ENCODE measurements at regions not wholly inside any gene's neighbourhood (a gene's known extent, or its start where the extent isn't known, plus 50 kb on each side); places are given as distances from the start of the nearest gene placed in this dataset.

DNA sequence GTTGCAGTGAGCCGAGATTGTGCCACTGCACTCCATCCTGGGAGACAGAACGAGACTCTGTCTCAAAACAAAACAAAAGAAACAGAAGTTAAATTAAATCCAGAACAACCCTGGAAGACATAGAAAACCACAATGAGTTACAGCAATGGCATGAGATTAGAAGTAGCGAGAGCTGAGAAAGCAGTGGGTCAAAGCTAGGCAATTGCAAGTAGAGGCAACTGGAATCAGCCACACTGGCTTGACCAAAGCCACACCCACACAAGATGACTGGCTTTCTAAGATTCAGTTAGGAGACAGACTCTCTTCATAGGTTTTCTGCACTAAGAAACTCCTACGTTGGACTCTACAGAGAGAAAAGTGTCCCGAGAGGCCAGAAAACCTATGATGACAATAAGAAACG is 443.0 kb downstream of the GPM6A start:
- TF ChIP-seq, protein P1, sequence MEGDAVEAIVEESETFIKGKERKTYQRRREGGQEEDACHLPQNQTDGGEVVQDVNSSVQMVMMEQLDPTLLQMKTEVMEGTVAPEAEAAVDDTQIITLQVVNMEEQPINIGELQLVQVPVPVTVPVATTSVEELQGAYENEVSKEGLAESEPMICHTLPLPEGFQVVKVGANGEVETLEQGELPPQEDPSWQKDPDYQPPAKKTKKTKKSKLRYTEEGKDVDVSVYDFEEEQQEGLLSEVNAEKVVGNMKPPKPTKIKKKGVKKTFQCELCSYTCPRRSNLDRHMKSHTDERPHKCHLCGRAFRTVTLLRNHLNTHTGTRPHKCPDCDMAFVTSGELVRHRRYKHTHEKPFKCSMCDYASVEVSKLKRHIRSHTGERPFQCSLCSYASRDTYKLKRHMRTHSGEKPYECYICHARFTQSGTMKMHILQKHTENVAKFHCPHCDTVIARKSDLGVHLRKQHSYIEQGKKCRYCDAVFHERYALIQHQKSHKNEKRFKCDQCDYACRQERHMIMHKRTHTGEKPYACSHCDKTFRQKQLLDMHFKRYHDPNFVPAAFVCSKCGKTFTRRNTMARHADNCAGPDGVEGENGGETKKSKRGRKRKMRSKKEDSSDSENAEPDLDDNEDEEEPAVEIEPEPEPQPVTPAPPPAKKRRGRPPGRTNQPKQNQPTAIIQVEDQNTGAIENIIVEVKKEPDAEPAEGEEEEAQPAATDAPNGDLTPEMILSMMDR (optimal IDR thresholded peaks at IDR 0.05 in 1 of 3, IDR thresholded peaks at IDR 0.05 in 1 of 3, conservative IDR thresholded peaks at IDR 0.05 in 1 of 3; ENCODE audit: extremely low read depth in 1 of 3, insufficient read depth in 2 of 3, low read length in 3 of 3) = no peak
- TF ChIP-seq EZH2 (IDR thresholded peaks at IDR 0.05; ENCODE audit: low read length) = no peak

Measured in keratinocyte (primary cell).